ENCODE measurements at regions not wholly inside any gene's neighbourhood (a gene's known extent, or its start where the extent isn't known, plus 50 kb on each side); places are given as distances from the start of the nearest gene placed in this dataset.

DNA sequence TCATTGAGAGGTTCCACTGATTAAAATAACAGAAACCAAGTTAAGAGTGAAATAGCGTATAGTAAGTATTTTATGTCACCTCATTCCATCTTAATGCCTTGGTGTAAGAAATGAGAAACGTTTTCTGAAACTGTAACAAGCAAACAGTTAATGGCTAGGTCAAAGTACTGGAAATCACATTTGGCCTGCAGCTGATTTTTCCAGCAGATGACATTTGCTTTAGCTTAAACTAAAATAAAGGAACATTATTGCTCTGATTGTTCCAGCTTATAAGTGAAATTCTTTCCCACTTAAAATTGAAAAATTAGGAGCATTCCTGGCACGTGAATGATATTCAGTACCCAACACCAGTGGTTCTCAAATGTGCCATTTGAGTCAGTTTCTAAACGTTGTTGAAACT, 213.6 kb upstream of the DPP6 start:
- TF ChIP-seq CTCF (conservative IDR thresholded peaks at IDR 0.05; ENCODE audit: low read depth, low read length) (no peak), POLR2A (IDR thresholded peaks at IDR 0.05; ENCODE audit: low read depth, low read length) (no peak), BHLHE40 (IDR thresholded peaks at IDR 0.05; ENCODE audit: low read depth, low read length) (no peak)
